ENCODE measurements at regions not wholly inside any gene's neighbourhood (a gene's known extent, or its start where the extent isn't known, plus 50 kb on each side); places are given as distances from the start of the nearest gene placed in this dataset.

- Histone ChIP-seq H3K4me1 (peaks cover 75% of the 10 kb centered on the region), H3K4me2 (peak overlapping the region; percentile 84), H3K4me3 (peak overlapping the region; percentile 34; the same call in 1 of the 2 replicates), H4K20me1 (no peaks in the 10 kb centered on the region), H3K27me3 (no peaks in the 10 kb centered on the region), H3K9me3 (no peaks in the 10 kb centered on the region), H3K27ac (no peak overlapping the region), H3K9ac (0 out of 2 replicates have a peak overlapping the region, but pooled peaks have one; percentile 15), H3K36me3 (no peaks in the 10 kb centered on the region)
- TF ChIP-seq Cebpa-rat (IDR thresholded peaks at IDR 0.05): no peak
Measured at GRCh38 chr13:36549755-36550154, 117.5 kb downstream of the CCNA1 start.

- H3K36me3 ChIP-seq: no peaks in the 10 kb centered on the region
- H4K20me1 ChIP-seq: no peaks in the 10 kb centered on the region
- no peak overlapping the region for H3K27ac ChIP-seq
- 0 out of 2 replicates have a peak overlapping the region, but pooled peaks have one; percentile 15 for H3K9ac ChIP-seq
- H3K27me3 ChIP-seq: no peaks in the 10 kb centered on the region
- peaks cover 79% of the 10 kb centered on the region for H3K4me1 ChIP-seq
- peak overlapping the region; percentile 34; the same call in 1 of the 2 replicates for H3K4me3 ChIP-seq
- no peak for TF ChIP-seq Cebpa-rat (IDR thresholded peaks at IDR 0.05)
- no peaks in the 10 kb centered on the region for H3K9me3 ChIP-seq
- H3K4me2 ChIP-seq: peak overlapping the region; percentile 84
Measured at GRCh38 chr13:36550177-36550576, 117.9 kb downstream of the CCNA1 start.

- peak overlapping the region; percentile 77 for H3K27ac ChIP-seq
Measured at GRCh38 chr13:36551445-36551844, 119.2 kb downstream of the CCNA1 start.

GRCh38 chr13:36552334-36552733 lies 120.0 kb downstream of the CCNA1 start:
- H3K4me1 ChIP-seq: peaks cover 86% of the 10 kb centered on the region
- H3K4me2 ChIP-seq: peak overlapping the region; percentile 84
- peak overlapping the region; percentile 34; the same call in 1 of the 2 replicates for H3K9ac ChIP-seq
- H3K27ac ChIP-seq: peak overlapping the region; percentile 77
- H3K27me3 ChIP-seq: no peaks in the 10 kb centered on the region
- TF ChIP-seq Cebpa-rat (IDR thresholded peaks at IDR 0.05): no peak
- no peaks in the 10 kb centered on the region for H4K20me1 ChIP-seq
- peak overlapping the region; percentile 27; the same call in 1 of the 2 replicates for H3K4me3 ChIP-seq
- no peaks in the 10 kb centered on the region for H3K9me3 ChIP-seq
- H3K36me3 ChIP-seq: no peaks in the 10 kb centered on the region

More at GRCh38 chr13:36551445-36551844, 119.2 kb downstream of the CCNA1 start:
- peak overlapping the region; percentile 39; the same call in 1 of the 2 replicates for H3K9ac ChIP-seq
- H3K4me3 ChIP-seq: 0 out of 2 replicates have a peak overlapping the region, but pooled peaks have one; percentile 27
- no peaks in the 10 kb centered on the region for H3K9me3 ChIP-seq
- H3K4me1 ChIP-seq: peaks cover 87% of the 10 kb centered on the region
- H4K20me1 ChIP-seq: no peaks in the 10 kb centered on the region
- H3K36me3 ChIP-seq: no peaks in the 10 kb centered on the region
- H3K4me2 ChIP-seq: peak overlapping the region; percentile 84
- no peak for TF ChIP-seq Cebpa-rat (IDR thresholded peaks at IDR 0.05)
- H3K27me3 ChIP-seq: no peaks in the 10 kb centered on the region

GRCh38 chr13:36553491-36553890 lies 120.3 kb upstream of the SERTM1 start:
- Histone ChIP-seq H3K4me2 (peak overlapping the region; percentile 84), H4K20me1 (no peaks in the 10 kb centered on the region), H3K36me3 (no peaks in the 10 kb centered on the region), H3K27me3 (no peaks in the 10 kb centered on the region), H3K4me1 (peaks cover 75% of the 10 kb centered on the region), H3K27ac (peak overlapping the region; percentile 74), H3K4me3 (no peak overlapping the region), H3K9ac (no peak overlapping the region), H3K9me3 (peaks cover 3% of the 10 kb centered on the region; the same call in 1 of the 2 replicates)
- no peak for TF ChIP-seq Cebpa-rat (IDR thresholded peaks at IDR 0.05)

- Histone ChIP-seq H3K36me3 (no peaks in the 10 kb centered on the region), H3K27ac (0 out of 2 replicates have a peak overlapping the region, but pooled peaks have one; percentile 35), H3K4me1 (peaks cover 67% of the 10 kb centered on the region), H3K9me3 (peaks cover 3% of the 10 kb centered on the region; the same call in 1 of the 2 replicates), H3K9ac (no peak overlapping the region), H4K20me1 (no peaks in the 10 kb centered on the region), H3K4me2 (peak overlapping the region; percentile 69), H3K4me3 (no peak overlapping the region), H3K27me3 (no peaks in the 10 kb centered on the region)
- no peak for TF ChIP-seq Cebpa-rat (IDR thresholded peaks at IDR 0.05)
Measured at GRCh38 chr13:36555151-36555986, 118.5 kb upstream of the SERTM1 start.

- Histone ChIP-seq H3K9ac (no peak overlapping the region), H3K4me1 (peaks cover 41% of the 10 kb centered on the region), H3K4me3 (no peak overlapping the region), H4K20me1 (no peaks in the 10 kb centered on the region), H3K9me3 (peaks cover 3% of the 10 kb centered on the region; the same call in 1 of the 2 replicates), H3K27ac (no peak overlapping the region), H3K27me3 (no peaks in the 10 kb centered on the region), H3K36me3 (no peaks in the 10 kb centered on the region), H3K4me2 (no peak overlapping the region; the same call in 1 of the 2 replicates)
- no peak for TF ChIP-seq Cebpa-rat (IDR thresholded peaks at IDR 0.05)
Measured at GRCh38 chr13:36559375-36559774, 114.4 kb upstream of the SERTM1 start.

- Histone ChIP-seq H3K9ac (no peak overlapping the region), H3K4me1 (no peaks in the 10 kb centered on the region), H3K4me2 (no peak overlapping the region), H4K20me1 (no peaks in the 10 kb centered on the region), H3K27ac (no peak overlapping the region), H3K27me3 (no peaks in the 10 kb centered on the region), H3K9me3 (peaks cover 8% of the 10 kb centered on the region), H3K36me3 (no peaks in the 10 kb centered on the region), H3K4me3 (no peak overlapping the region)
- TF ChIP-seq Cebpa-rat (IDR thresholded peaks at IDR 0.05): no peak
Measured at GRCh38 chr13:36567485-36567884, 106.3 kb upstream of the SERTM1 start.

GRCh38 chr13:36570489-36570888 lies 103.3 kb upstream of the SERTM1 start:
- no peak overlapping the region for H3K4me2 ChIP-seq
- H3K27me3 ChIP-seq: no peaks in the 10 kb centered on the region
- peaks cover 8% of the 10 kb centered on the region for H3K9me3 ChIP-seq
- H4K20me1 ChIP-seq: no peaks in the 10 kb centered on the region
- H3K4me1 ChIP-seq: no peaks in the 10 kb centered on the region
- H3K27ac ChIP-seq: no peak overlapping the region
- no peaks in the 10 kb centered on the region for H3K36me3 ChIP-seq
- TF ChIP-seq Cebpa-rat (IDR thresholded peaks at IDR 0.05): no peak
- no peak overlapping the region for H3K4me3 ChIP-seq
- H3K9ac ChIP-seq: no peak overlapping the region

GRCh38 chr13:36571444-36571843 lies 102.4 kb upstream of the SERTM1 start:
- no peaks in the 10 kb centered on the region for H3K36me3 ChIP-seq
- H3K4me2 ChIP-seq: no peak overlapping the region
- H3K27me3 ChIP-seq: no peaks in the 10 kb centered on the region
- H3K9ac ChIP-seq: no peak overlapping the region
- no peaks in the 10 kb centered on the region for H4K20me1 ChIP-seq
- H3K4me3 ChIP-seq: no peak overlapping the region
- H3K4me1 ChIP-seq: no peaks in the 10 kb centered on the region
- no peak overlapping the region for H3K27ac ChIP-seq
- peaks cover 4% of the 10 kb centered on the region for H3K9me3 ChIP-seq
- no peak for TF ChIP-seq Cebpa-rat (IDR thresholded peaks at IDR 0.05)

Measured in BLaER1 (cell line).